Ovary (tissue), 3 donors: ENCODE measurements at regions not wholly inside any gene's neighbourhood (a gene's known extent, or its start where the extent isn't known, plus 50 kb on each side); places are given as distances from the start of the nearest gene placed in this dataset.

Experiments
- EP300 ChIP-seq: sonication (generic); formaldehyde crosslinking; IDR thresholded peaks from one replicate; pipeline ENCODE4 v1.6.1; 2017; ENCODE audit warnings: antibody characterized with exemption
- TF ChIP-seq, protein P1 (sequence below), 3 donors: fragments of 450-650 bp in 2 of 3; fragments of 200-600 bp in 1 of 3; IDR thresholded peaks; one replicate each; pipeline versions ENCODE4 v1.5.1 to v1.8.0; 2016 to 2022; ENCODE audit warnings: antibody characterized with exemption in 3 of 3, mild to moderate bottlenecking in 1 of 3
- donor health status: DM: no; HTN: no; CAD: no.

DNA sequence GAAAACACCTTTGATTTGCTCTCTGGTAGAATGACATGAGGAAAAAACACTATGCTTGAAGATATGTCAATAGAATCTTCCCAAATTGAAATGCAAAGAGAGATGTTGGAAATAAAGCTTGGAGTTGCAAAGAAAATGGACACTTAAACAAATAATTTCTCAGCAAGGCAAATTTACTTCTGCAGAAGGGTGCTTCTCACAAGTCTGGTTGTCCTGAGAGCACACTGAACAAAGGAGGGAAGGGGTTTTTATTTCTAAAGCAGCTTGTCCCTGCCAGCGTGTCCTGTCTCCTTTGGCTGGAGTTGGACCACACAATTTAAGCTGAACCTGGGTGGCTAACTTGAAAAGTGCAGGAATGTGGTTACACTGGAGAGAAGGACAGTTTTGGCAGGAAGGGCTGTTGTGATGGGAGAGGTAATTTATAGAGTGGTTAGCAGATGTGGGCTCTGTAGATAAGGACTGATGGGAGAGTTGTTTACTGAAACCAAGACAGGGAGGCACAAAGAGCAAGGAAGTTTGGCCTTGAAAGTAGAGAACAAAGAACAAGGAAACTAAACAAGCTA, 454.6 kb upstream of the EYS start:
- TF ChIP-seq, protein P1, sequence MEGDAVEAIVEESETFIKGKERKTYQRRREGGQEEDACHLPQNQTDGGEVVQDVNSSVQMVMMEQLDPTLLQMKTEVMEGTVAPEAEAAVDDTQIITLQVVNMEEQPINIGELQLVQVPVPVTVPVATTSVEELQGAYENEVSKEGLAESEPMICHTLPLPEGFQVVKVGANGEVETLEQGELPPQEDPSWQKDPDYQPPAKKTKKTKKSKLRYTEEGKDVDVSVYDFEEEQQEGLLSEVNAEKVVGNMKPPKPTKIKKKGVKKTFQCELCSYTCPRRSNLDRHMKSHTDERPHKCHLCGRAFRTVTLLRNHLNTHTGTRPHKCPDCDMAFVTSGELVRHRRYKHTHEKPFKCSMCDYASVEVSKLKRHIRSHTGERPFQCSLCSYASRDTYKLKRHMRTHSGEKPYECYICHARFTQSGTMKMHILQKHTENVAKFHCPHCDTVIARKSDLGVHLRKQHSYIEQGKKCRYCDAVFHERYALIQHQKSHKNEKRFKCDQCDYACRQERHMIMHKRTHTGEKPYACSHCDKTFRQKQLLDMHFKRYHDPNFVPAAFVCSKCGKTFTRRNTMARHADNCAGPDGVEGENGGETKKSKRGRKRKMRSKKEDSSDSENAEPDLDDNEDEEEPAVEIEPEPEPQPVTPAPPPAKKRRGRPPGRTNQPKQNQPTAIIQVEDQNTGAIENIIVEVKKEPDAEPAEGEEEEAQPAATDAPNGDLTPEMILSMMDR (IDR thresholded peaks at IDR 0.05) = no peak
- TF ChIP-seq EP300 = no peak
